ENCODE measurements at regions not wholly inside any gene's neighbourhood (a gene's known extent, or its start where the extent isn't known, plus 50 kb on each side); places are given as distances from the start of the nearest gene placed in this dataset.

- Mint-ChIP-seq H3K27ac (ENCODE audit: low read depth, unreplicated experiment) (no peak overlapping the region), H3K4me3 (ENCODE audit: unreplicated experiment) (no peak overlapping the region), H3K36me3 (ENCODE audit: insufficient read depth, unreplicated experiment) (no peaks in the 10 kb centered on the region), H3K4me1 (ENCODE audit: insufficient read depth, unreplicated experiment) (peaks cover 5% of the 10 kb centered on the region), H3K27me3 (ENCODE audit: insufficient read depth, unreplicated experiment) (no peaks in the 10 kb centered on the region), H3K9me3 (ENCODE audit: unreplicated experiment) (peaks cover 6% of the 10 kb centered on the region)
- intact Hi-C loops (cut with micrococcal nuclease): no loop called here
- POLR2A ChIA-PET: interaction anchor here (0.5 kb wide), 1 partner anchor 249 kb away, joined by 3 read pairs; no protein-coding TSS in a partner anchor
- no peak for TF ChIP-seq CTCF (IDR thresholded peaks at IDR 0.05; ENCODE audit: unreplicated experiment)
- CTCF ChIA-PET: interaction anchor here (0.8 to 2.3 kb wide), 3 partner anchors 9 to 36 kb away, joined by 4 to 8 read pairs (median 6); no protein-coding TSS in a partner anchor
- no peak for DNase-seq (ENCODE audit: unreplicated experiment)
- no TSS peak for BruUV-seq (replicated peaks)
These were observed 267.1 kb downstream of the ADGB start for GRCh38 chr6:146865756-146866379.

- BruUV-seq (replicated peaks): no TSS peak
- peaks cover 5% of the 10 kb centered on the region for H3K4me1 Mint-ChIP-seq (ENCODE audit: insufficient read depth, unreplicated experiment)
- H3K27ac Mint-ChIP-seq (ENCODE audit: low read depth, unreplicated experiment): no peak overlapping the region
- H3K27me3 Mint-ChIP-seq (ENCODE audit: insufficient read depth, unreplicated experiment): no peaks in the 10 kb centered on the region
- ChIA-PET CTCF (interaction anchor here (2.3 kb wide), 1 partner anchor 12 kb away, joined by 6 read pairs; no protein-coding TSS in a partner anchor), POLR2A (no interaction called here)
- intact Hi-C loops (cut with micrococcal nuclease): no loop called here
- no peaks in the 10 kb centered on the region for H3K36me3 Mint-ChIP-seq (ENCODE audit: insufficient read depth, unreplicated experiment)
- peaks cover 8% of the 10 kb centered on the region for H3K9me3 Mint-ChIP-seq (ENCODE audit: unreplicated experiment)
- DNase-seq (ENCODE audit: unreplicated experiment): no peak
- no peak for TF ChIP-seq CTCF (IDR thresholded peaks at IDR 0.05; ENCODE audit: unreplicated experiment)
- H3K4me3 Mint-ChIP-seq (ENCODE audit: unreplicated experiment): no peak overlapping the region
These were observed 268.1 kb downstream of the ADGB start for GRCh38 chr6:146866731-146867414.

GRCh38 chr6:146868671-146869209 is 270.0 kb downstream of the ADGB start:
- Mint-ChIP-seq H3K9me3 (ENCODE audit: unreplicated experiment) (peaks cover 8% of the 10 kb centered on the region), H3K27ac (ENCODE audit: low read depth, unreplicated experiment) (no peak overlapping the region), H3K27me3 (ENCODE audit: insufficient read depth, unreplicated experiment) (no peaks in the 10 kb centered on the region), H3K4me1 (ENCODE audit: insufficient read depth, unreplicated experiment) (peaks cover 5% of the 10 kb centered on the region), H3K4me3 (ENCODE audit: unreplicated experiment) (no peak overlapping the region), H3K36me3 (ENCODE audit: insufficient read depth, unreplicated experiment) (no peaks in the 10 kb centered on the region)
- peak; percentile 16 for DNase-seq (ENCODE audit: unreplicated experiment)
- no peak for TF ChIP-seq CTCF (IDR thresholded peaks at IDR 0.05; ENCODE audit: unreplicated experiment)
- intact Hi-C loops (cut with micrococcal nuclease): no loop called here
- BruUV-seq (replicated peaks): no TSS peak
- CTCF ChIA-PET: interaction anchor here (0.6 kb wide), 1 partner anchor 514 kb away, joined by 3 read pairs; no protein-coding TSS in a partner anchor
- POLR2A ChIA-PET: no interaction called here

GRCh38 chr6:146870760-146871159 is 272.0 kb downstream of the ADGB start:
- ChIA-PET POLR2A (interaction anchor here (1.2 to 1.6 kb wide), 2 partner anchors 12 to 14 kb away, joined by 3 to 5 read pairs; no protein-coding TSS in a partner anchor), CTCF (interaction anchor here (0.8 kb wide), 1 partner anchor 501 kb away, joined by 4 read pairs; no protein-coding TSS in a partner anchor)
- H3K9me3 Mint-ChIP-seq (ENCODE audit: unreplicated experiment): peaks cover 8% of the 10 kb centered on the region
- H3K27ac Mint-ChIP-seq (ENCODE audit: low read depth, unreplicated experiment): no peak overlapping the region
- H3K4me1 Mint-ChIP-seq (ENCODE audit: insufficient read depth, unreplicated experiment): peaks cover 5% of the 10 kb centered on the region
- TF ChIP-seq CTCF (IDR thresholded peaks at IDR 0.05; ENCODE audit: unreplicated experiment): no peak
- H3K27me3 Mint-ChIP-seq (ENCODE audit: insufficient read depth, unreplicated experiment): no peaks in the 10 kb centered on the region
- no peak overlapping the region for H3K4me3 Mint-ChIP-seq (ENCODE audit: unreplicated experiment)
- BruUV-seq (replicated peaks): no TSS peak
- H3K36me3 Mint-ChIP-seq (ENCODE audit: insufficient read depth, unreplicated experiment): no peaks in the 10 kb centered on the region
- DNase-seq (ENCODE audit: unreplicated experiment): no peak
- intact Hi-C loops (cut with micrococcal nuclease): no loop called here

Measured in MCF 10A (cell line).